AG04449 (cell line): ENCODE measurements at regions not wholly inside any gene's neighbourhood (a gene's known extent, or its start where the extent isn't known, plus 50 kb on each side); places are given as distances from the start of the nearest gene placed in this dataset.

Experiments used
- CTCF ChIA-PET: fragments of 350-600 bp; formaldehyde crosslinking; extraction: SDS; loops from one replicate; lab custom pipeline; 2021; ENCODE audit warnings: antibody characterized with exemption; lab: Yijun Ruan, JAX
- POLR2A ChIA-PET: fragments of 400-600, 350-600 bp; formaldehyde crosslinking; extraction: SDS; loops from one replicate; lab custom pipeline; 2020; ENCODE audit warnings: antibody characterized with exemption, inconsistent platforms; lab: Yijun Ruan, JAX
- DNase-seq: peaks from one replicate; pipeline ENCODE4 v3.0.0-alpha.2; 2010; ENCODE audit warnings: low read depth, low spot score
- H3K4me3 ChIP-seq: 2 replicates; pipeline ENCODE4 v1.5.1; 2011; ENCODE audit warnings: low read depth, mild to moderate bottlenecking, control low read depth, low read length
- TF ChIP-seq, protein P1 (sequence below): IDR thresholded peaks from one replicate; pipeline ENCODE4 v1.5.1; 2011; ENCODE audit warnings: mild to moderate bottlenecking, moderate library complexity, low read length, control low read depth, inconsistent platforms; ENCODE audit not compliant: insufficient read depth; ENCODE audit errors: missing control alignments

DNA sequence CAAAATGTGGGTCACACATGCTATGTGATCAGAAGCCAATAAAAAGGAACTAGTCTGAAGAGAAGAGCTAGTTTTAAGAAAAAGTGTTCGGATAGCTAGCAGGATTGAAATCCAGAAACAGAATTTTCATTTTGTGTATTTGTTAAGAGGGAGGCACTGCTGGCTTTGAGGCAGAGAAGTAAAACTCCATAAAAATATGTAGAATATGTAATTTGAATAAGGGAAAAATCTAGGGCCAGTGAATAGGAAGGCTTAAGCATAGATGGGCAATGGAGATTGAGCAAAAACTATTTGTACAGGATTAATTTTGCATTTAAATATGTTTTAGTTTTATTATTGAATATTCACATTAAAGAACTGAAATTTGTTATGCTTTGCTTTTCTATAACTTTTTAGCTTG, 399.9 kb upstream of the PITX2 start:
- H3K4me3 ChIP-seq, result no peak overlapping the region
- TF ChIP-seq, protein P1, sequence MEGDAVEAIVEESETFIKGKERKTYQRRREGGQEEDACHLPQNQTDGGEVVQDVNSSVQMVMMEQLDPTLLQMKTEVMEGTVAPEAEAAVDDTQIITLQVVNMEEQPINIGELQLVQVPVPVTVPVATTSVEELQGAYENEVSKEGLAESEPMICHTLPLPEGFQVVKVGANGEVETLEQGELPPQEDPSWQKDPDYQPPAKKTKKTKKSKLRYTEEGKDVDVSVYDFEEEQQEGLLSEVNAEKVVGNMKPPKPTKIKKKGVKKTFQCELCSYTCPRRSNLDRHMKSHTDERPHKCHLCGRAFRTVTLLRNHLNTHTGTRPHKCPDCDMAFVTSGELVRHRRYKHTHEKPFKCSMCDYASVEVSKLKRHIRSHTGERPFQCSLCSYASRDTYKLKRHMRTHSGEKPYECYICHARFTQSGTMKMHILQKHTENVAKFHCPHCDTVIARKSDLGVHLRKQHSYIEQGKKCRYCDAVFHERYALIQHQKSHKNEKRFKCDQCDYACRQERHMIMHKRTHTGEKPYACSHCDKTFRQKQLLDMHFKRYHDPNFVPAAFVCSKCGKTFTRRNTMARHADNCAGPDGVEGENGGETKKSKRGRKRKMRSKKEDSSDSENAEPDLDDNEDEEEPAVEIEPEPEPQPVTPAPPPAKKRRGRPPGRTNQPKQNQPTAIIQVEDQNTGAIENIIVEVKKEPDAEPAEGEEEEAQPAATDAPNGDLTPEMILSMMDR, result no peak
- ChIA-PET CTCF (no interaction called here), POLR2A (no interaction called here)
- no peak for DNase-seq

DNA sequence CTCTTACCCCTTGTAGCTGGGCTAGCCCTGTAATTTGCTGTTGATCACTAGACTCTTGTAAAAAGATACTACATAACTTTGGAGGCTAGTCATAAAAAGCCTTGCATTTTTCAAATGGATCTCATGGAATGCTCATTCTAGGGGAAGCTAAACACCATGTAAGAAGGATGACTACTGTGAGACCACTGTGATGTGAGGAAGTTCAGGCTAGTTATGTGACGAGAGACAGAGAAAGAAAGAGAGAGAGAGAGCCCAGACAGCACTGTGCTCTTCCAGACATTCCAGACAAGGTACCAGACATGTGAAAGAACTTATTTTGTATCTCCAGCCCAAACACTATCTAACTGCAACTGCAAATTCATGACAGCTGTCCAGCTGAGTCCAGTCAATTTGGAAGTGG, 404.6 kb upstream of the PITX2 start:
- H3K4me3 ChIP-seq, result no peak overlapping the region
- CTCF ChIA-PET, result interaction anchor here (1.2 kb wide), 1 partner anchor 441 kb away, joined by 3 read pairs; no protein-coding TSS in a partner anchor
- POLR2A ChIA-PET, result interaction anchor here (0.6 to 1.2 kb wide), 4 partner anchors 159 to 484 kb away, joined by 3 to 4 read pairs (median 3); no protein-coding TSS in a partner anchor
- TF ChIP-seq, protein P1, result no peak
- DNase-seq, result peak; percentile 98

DNA sequence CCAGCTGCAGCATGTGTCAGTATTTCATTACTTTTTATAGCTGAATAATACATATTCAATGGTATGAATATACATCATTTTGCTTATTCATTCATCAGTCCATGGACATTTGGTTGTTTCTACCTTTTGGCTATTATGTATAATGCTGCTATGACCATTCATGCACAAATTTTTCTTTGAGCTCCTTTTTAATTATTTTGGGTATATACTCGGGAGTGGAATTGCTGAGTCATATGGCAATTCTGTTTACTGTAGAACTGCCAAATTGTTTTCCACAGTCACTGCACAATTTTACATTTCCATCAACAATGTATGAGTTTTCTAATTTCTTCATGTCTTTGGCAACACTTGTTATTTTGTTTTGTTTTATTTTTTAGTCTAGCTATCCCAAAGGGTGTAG, 405.9 kb upstream of the PITX2 start:
- no peak overlapping the region for H3K4me3 ChIP-seq
- ChIA-PET POLR2A (no interaction called here), CTCF (interaction anchor here (1.2 kb wide), 1 partner anchor 254 kb away, joined by 4 read pairs; no protein-coding TSS in a partner anchor)
- TF ChIP-seq, protein P1, result no peak
- no peak for DNase-seq

DNA sequence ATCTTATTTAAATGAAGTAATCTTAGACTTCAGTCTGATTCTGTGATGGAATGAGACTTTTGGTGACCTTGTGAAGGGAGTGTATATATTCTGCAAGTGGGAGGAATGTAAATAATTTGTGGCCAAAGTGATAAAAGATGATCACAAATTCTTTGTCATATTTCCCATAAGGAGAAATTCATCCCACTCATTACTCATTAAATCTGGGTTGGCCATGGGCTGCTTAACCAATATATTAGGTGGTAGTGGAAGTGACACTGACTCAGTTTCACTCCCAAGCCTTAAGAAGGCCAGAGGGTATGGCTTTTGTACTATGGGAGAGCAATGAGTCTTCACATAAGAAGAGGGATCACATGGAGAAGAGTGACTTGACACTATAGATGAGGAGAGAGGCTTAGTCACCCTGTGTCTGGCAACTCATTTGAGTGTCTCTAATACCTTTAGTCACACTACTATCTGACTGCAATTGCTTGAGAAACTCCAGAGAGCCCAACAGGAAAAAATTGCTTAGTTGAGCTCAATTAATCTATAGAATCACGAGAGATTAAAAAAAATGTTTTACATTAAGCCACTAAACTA, 408.2 kb upstream of the PITX2 start:
- ChIA-PET CTCF (no interaction called here), POLR2A (no interaction called here)
- no peak for DNase-seq
- H3K4me3 ChIP-seq, result no peak overlapping the region
- TF ChIP-seq, protein P1, result no peak

DNA sequence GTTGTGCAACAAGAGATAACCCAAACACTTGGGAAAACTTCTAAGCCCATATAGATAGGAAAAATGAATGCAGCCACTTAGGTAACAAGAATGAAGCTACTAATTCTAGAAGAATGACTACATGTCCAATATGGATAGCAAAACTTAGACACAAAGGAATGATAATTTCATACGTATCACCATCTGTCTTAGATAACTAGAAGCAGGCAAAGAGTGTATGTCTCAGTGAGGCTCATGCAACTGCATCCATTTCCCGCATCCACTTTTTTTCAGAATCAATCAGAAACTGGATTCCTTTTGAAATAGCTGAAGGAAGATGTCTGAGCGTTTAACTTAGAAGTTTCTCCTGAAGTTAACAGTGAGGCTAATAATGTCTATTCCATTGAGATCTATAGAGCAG, 408.7 kb upstream of the PITX2 start:
- no peak overlapping the region for H3K4me3 ChIP-seq
- CTCF ChIA-PET, result no interaction called here
- POLR2A ChIA-PET, result no interaction called here
- TF ChIP-seq, protein P1, result no peak
- DNase-seq, result no peak

DNA sequence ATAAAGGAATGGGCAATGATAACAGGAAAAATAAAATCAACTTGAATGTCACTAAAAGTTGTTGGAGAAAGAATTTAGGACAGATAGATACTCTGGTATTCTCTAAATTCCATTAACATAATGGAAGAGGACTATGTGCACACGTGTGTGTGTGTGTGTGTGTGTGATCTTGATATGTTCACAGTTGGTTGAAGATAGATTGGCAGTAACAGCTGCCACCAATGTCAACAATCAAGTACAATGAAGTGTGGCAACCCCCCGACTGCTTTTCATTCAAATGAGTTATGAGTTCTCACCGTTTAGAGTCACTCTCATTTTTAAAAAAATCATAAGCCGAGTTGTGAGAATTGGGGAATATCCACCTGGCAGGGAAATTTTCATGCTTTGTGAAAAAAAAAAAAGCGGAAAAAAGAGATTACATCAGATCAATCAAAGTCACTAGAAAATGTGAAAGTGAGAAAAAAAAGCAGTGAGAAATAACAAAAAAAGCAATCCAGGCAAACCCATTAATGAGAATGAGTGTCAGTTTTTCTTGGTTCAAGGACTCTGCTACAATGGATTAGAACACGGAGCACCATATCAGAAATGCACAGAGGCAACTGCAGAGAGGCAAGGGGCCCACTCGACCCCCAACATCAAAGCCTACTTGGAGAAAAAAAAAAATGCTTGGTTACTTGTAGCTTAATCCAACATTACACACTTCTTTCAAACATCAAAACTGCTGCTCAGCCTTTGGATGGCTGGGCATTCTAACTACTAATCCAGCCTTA, 414.9 kb upstream of the PITX2 start:
- no peak overlapping the region for H3K4me3 ChIP-seq
- TF ChIP-seq, protein P1, result no peak
- DNase-seq, result no peak
- ChIA-PET CTCF (no interaction called here), POLR2A (no interaction called here)
